Stomach (tissue), 4 donors: ENCODE measurements at regions not wholly inside any gene's neighbourhood (a gene's known extent, or its start where the extent isn't known, plus 50 kb on each side); places are given as distances from the start of the nearest gene placed in this dataset.

Experiments
- CTCF ChIP-seq, 7 experiments: fragments of 450-650 bp in 4 of 7; fragments of 200-600 bp in 3 of 7; sonication (generic) in 3 of 7; IDR thresholded peaks; one replicate each; pipeline ENCODE4 v1.5.1; 2016 to 2019; ENCODE audit warnings: antibody characterized with exemption in 7 of 7, control low read depth in 2 of 7, mild to moderate bottlenecking in 1 of 7
- EP300 ChIP-seq: sonication (generic); formaldehyde crosslinking; IDR thresholded peaks from one replicate; pipeline ENCODE4 v1.6.1; 2017; ENCODE audit warnings: antibody characterized with exemption
- POLR2A ChIP-seq, 4 donors: fragments of 450-650 bp; IDR thresholded peaks; one replicate each; pipeline ENCODE4 v1.6.1; 2016; ENCODE audit warnings: antibody characterized with exemption in 4 of 4, control low read depth in 2 of 4, mild to moderate bottlenecking in 1 of 4, moderate library complexity in 1 of 4

- TF ChIP-seq CTCF (IDR thresholded peaks at IDR 0.05) = no peak
- no peak for TF ChIP-seq EP300
- TF ChIP-seq POLR2A (IDR thresholded peaks at IDR 0.05) = no peak
Observed at GRCh38 chr6:88402909-88403308, 236.8 kb upstream of the CNR1 start.
